Testis (tissue), 2 donors: ENCODE measurements at regions not wholly inside any gene's neighbourhood (a gene's known extent, or its start where the extent isn't known, plus 50 kb on each side); places are given as distances from the start of the nearest gene placed in this dataset.
A peak's percentile ranks its signal among the peaks of the same experiment; 100 is the strongest.
"Not testable (repeated sequence)": the region's sequence is repeated elsewhere in the genome, so short reads cannot be mapped to it uniquely, and the experiment has no call there.

Experiments
- DNase-seq: peaks from one replicate; pipeline ENCODE4 v3.0.0-alpha.2; 2019
- H3K27ac ChIP-seq, 2 donors: fragments of 200-600 bp; sonication (generic); one replicate each; pipeline ENCODE4 v1.5.1; 2019
- H3K27me3 ChIP-seq: fragments of 200-600 bp; sonication (generic); one replicate; pipeline ENCODE4 v1.5.1; 2019
- H3K36me3 ChIP-seq: fragments of 200-600 bp; sonication (generic); one replicate; pipeline ENCODE4 v1.5.1; 2017; ENCODE audit warnings: low read depth; ENCODE audit errors: missing control alignments
- H3K4me1 ChIP-seq: fragments of 200-600 bp; sonication (generic); one replicate; pipeline ENCODE4 v1.5.1; 2019
- H3K4me3 ChIP-seq, 2 donors: fragments of 200-600 bp; sonication (generic); one replicate each; pipeline ENCODE4 v1.5.1; 2017 to 2019
- H3K9me3 ChIP-seq: fragments of 200-600 bp; sonication (generic); one replicate; pipeline ENCODE4 v1.5.1; 2017
- CTCF ChIP-seq, 3 experiments: fragments of 450-650 bp in 2 of 3; fragments of 200-600 bp in 1 of 3; sonication (generic) in 1 of 3; IDR thresholded peaks; one replicate each; pipeline ENCODE4 v1.5.1; 2016 to 2019; ENCODE audit warnings: antibody characterized with exemption in 3 of 3, mild to moderate bottlenecking in 2 of 3, moderate library complexity in 1 of 3
- POLR2A ChIP-seq: fragments of 450-650 bp; IDR thresholded peaks from one replicate; pipeline ENCODE4 v1.6.1; 2017; ENCODE audit warnings: antibody characterized with exemption, mild to moderate bottlenecking, moderate library complexity
- WGBS, 2 donors: methylation state at CpG; one replicate each; pipeline ENCODE4 v1.1.5; 2018; 5-methylcytosine and 5-hydroxymethylcytosine counted together
- intact Hi-C: fragments of 100-400 bp; cut with DNase I; formaldehyde crosslinking; loops from one replicate; pipeline ENCODE4 v1.15.1; 2023; ENCODE audit warnings: low total_unique reads

GRCh38 chr5:100683881-100684280 is 148.7 kb downstream of the FAM174A start:
- DNase-seq = no peak
- Histone ChIP-seq H3K27me3 (no peaks in the 10 kb centered on the region), H3K4me1 (no peaks in the 10 kb centered on the region), H3K36me3 (no peaks in the 10 kb centered on the region), H3K27ac (no peak overlapping the region), H3K9me3 (no peaks in the 10 kb centered on the region), H3K4me3 (no peak overlapping the region)
- no peak for TF ChIP-seq CTCF (IDR thresholded peaks at IDR 0.05)
- TF ChIP-seq POLR2A = no peak
- intact Hi-C loops = no loop called here
- WGBS, 2 donors = 90 to 94% methylated on average over 2 to 3 of the region's 3 CpGs

DNA sequence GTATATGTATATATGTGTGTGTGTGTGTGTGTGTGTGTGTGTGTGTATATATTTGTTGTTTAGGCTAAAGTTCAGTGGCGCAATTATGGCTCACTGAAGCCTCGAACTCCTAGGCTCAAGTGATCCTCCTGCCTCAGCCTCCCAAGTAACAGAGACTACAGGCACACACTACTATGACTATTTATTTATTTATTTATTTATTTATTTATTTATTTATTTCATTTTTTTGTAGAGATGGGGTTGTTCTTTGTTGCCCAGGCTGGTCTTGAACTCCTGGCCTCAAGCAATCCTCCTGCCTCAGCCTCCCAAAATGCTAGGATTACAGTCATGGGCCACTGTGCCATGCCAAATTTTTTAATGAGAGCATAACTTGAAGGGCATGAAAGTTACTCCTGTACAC is 149.9 kb downstream of the FAM174A start:
- H3K9me3 ChIP-seq, H3K4me3 ChIP-seq, H3K27me3 ChIP-seq, H3K4me1 ChIP-seq, H3K27ac ChIP-seq, intact Hi-C loops, H3K36me3 ChIP-seq, DNase-seq: not testable (repeated sequence)
- 83 to 94% methylated on average over 2 of the region's 2 CpGs for WGBS, 2 donors

DNA sequence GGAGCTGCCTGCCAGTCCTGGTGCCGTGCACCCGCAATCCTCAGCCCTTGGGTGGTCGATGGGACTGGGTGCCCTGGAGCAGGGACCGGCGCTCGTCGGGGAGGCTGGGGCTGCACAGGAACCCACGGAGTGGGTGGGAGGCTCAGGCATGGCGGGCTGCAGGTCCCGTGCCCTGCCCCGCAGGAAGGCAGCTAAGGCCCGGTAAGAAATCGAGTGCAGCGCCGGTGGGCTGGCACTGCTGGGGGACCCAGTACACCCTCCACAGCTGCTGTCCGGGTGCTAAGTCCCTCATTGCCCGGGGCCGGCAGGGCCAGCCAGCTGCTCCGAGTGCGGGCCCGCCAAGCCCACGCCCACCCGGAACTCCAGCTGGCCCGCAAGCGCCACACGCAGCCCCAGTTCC is 153.7 kb downstream of the FAM174A start:
- H3K27ac ChIP-seq, H3K4me1 ChIP-seq, intact Hi-C loops, DNase-seq, H3K9me3 ChIP-seq, H3K27me3 ChIP-seq, H3K36me3 ChIP-seq: not testable (repeated sequence)
- 82 to 88% methylated on average over 3 to 21 of the region's 26 CpGs for WGBS, 2 donors
- peak overlapping the region in 1 of 2 donors; percentile 17 for H3K4me3 ChIP-seq

DNA sequence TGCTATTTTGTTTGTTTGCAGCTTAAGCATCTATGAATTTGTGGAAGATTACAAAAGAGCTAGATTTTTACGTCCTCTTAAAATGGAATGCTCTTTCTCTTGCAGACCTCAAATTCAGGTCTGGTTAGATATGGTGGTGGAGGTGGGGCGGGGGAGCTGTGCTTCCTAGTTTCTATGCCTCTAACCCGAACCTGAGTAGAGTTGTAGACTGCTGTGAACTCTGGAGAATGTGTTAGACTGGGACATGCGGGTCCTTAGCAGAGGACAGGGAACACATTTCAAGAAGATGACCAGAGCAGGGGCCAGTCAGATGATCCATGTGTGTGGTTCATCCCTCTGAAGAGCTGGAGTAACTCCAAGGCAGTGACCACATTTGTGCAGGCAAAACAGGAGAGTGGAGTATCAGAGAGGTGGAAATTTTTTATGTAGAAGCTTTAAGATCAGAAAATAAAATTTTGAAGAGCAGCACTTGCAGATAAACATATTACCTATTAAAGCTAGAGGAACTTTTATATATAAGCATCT is 154.9 kb downstream of the FAM174A start:
- no peak overlapping the region for H3K27ac ChIP-seq
- no peaks in the 10 kb centered on the region for H3K36me3 ChIP-seq
- intact Hi-C loops = no loop called here
- no peaks in the 10 kb centered on the region for H3K27me3 ChIP-seq
- H3K4me3 ChIP-seq = no peak overlapping the region
- no peaks in the 10 kb centered on the region for H3K4me1 ChIP-seq
- WGBS, 2 donors = 59 to 71% methylated on average over 4 of the region's 4 CpGs
- no peak for DNase-seq
- H3K9me3 ChIP-seq = no peaks in the 10 kb centered on the region
- TF ChIP-seq POLR2A (no peak), CTCF (IDR thresholded peaks at IDR 0.05) (no peak)

DNA sequence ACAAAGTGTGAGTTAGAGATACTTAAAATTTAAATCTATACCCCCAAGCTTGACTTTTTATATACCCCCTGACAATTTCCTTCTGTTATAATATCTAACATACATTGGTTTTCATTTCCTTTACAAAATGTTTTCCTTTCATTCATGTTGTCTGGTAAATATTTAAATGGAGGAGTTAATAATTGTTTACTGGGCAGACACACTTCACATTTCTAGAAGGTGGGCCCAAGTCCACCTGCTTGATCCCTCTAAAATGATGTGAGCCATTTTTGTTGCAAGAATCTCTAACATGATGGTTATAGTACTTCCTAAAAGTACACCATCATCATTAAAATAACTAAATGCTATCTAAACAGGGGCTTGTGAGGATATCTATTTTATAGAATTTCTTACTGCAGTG is 155.9 kb downstream of the FAM174A start:
- TF ChIP-seq POLR2A (no peak), CTCF (IDR thresholded peaks at IDR 0.05) (no peak)
- no peak overlapping the region for H3K27ac ChIP-seq
- intact Hi-C loops = no loop called here
- no peaks in the 10 kb centered on the region for H3K9me3 ChIP-seq
- H3K4me1 ChIP-seq = no peaks in the 10 kb centered on the region
- H3K4me3 ChIP-seq = no peak overlapping the region
- H3K27me3 ChIP-seq = no peaks in the 10 kb centered on the region
- no peaks in the 10 kb centered on the region for H3K36me3 ChIP-seq
- no peak for DNase-seq

DNA sequence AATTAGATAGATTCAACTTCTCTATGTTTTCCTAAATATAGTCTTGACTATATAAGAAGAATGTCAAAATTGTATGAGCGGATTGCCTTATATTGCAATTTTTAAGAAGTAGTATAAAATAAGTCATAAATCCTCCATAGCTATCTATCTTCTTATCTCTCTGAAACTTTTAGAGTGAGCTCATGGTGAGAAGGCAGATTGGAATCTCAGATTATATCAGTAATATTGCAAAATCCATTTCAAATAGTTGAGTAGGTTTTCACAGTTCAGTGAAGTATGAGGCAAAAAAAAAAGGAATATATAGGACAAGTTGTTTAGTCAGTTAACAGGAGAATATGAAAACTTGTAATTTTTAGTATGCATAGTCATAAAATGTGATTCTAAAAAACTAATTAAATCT is 156.4 kb downstream of the FAM174A start:
- intact Hi-C loops = no loop called here
- no peaks in the 10 kb centered on the region for H3K36me3 ChIP-seq
- DNase-seq = no peak
- H3K27me3 ChIP-seq = no peaks in the 10 kb centered on the region
- 92 to 96% methylated on average over 1 of the region's 1 CpG for WGBS, 2 donors
- no peak overlapping the region for H3K4me3 ChIP-seq
- H3K4me1 ChIP-seq = no peaks in the 10 kb centered on the region
- no peaks in the 10 kb centered on the region for H3K9me3 ChIP-seq
- TF ChIP-seq POLR2A = no peak
- no peak overlapping the region for H3K27ac ChIP-seq
